ENCODE measurements at regions not wholly inside any gene's neighbourhood (a gene's known extent, or its start where the extent isn't known, plus 50 kb on each side); places are given as distances from the start of the nearest gene placed in this dataset.

DNA sequence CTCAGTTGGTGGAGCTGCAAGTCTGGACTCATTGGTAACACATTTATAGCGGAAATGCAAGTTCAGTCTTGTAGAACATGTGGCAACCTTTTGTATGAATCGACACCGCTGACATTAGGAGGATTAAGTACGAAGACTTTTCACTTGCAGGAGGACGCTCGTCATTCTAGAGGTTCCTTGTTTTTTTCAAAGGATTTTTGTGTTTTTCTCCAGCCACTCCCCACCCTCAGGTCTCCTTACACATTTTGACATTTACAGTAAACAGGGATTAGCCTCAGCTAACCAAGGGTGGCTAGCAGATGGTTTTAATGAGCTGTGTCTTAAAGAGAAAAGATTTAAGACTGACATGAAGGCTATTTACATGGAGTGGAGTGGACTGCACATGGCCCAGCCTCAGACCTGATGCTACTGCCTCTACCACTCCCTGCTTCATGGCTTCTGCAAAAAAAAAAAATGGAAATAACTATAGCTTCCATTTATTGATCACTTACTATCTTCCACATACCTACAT is 173.8 kb downstream of the TRIB2 start:
- no peak for TF ChIP-seq TAF15 (IDR thresholded peaks at IDR 0.05; ENCODE audit: low read depth, low read length)
- TF ChIP-seq ZNF175 (CRISPR knock-in tag; IDR thresholded peaks at IDR 0.05; ENCODE audit: low read depth): no peak
- TF ChIP-seq POLR2AphosphoS5 (IDR thresholded peaks at IDR 0.05; ENCODE audit: control insufficient read depth, insufficient read depth, low read depth, low read length): no peak
- TF ChIP-seq ETV6 (IDR thresholded peaks at IDR 0.05; ENCODE audit: borderline replicate concordance in 1 of 2, low read depth in 2 of 2, low read length in 1 of 2): no peak
- TF ChIP-seq ETV6 (CRISPR knock-in tag; IDR thresholded peaks at IDR 0.05; ENCODE audit: borderline replicate concordance): no peak
- TF ChIP-seq ZNF12 (CRISPR knock-in tag; IDR thresholded peaks at IDR 0.05): no peak
- TF ChIP-seq, protein P1, sequence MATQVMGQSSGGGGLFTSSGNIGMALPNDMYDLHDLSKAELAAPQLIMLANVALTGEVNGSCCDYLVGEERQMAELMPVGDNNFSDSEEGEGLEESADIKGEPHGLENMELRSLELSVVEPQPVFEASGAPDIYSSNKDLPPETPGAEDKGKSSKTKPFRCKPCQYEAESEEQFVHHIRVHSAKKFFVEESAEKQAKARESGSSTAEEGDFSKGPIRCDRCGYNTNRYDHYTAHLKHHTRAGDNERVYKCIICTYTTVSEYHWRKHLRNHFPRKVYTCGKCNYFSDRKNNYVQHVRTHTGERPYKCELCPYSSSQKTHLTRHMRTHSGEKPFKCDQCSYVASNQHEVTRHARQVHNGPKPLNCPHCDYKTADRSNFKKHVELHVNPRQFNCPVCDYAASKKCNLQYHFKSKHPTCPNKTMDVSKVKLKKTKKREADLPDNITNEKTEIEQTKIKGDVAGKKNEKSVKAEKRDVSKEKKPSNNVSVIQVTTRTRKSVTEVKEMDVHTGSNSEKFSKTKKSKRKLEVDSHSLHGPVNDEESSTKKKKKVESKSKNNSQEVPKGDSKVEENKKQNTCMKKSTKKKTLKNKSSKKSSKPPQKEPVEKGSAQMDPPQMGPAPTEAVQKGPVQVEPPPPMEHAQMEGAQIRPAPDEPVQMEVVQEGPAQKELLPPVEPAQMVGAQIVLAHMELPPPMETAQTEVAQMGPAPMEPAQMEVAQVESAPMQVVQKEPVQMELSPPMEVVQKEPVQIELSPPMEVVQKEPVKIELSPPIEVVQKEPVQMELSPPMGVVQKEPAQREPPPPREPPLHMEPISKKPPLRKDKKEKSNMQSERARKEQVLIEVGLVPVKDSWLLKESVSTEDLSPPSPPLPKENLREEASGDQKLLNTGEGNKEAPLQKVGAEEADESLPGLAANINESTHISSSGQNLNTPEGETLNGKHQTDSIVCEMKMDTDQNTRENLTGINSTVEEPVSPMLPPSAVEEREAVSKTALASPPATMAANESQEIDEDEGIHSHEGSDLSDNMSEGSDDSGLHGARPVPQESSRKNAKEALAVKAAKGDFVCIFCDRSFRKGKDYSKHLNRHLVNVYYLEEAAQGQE (IDR thresholded peaks at IDR 0.05; ENCODE audit: borderline replicate concordance): no peak
- TF ChIP-seq, protein P1 (CRISPR knock-in tag; IDR thresholded peaks at IDR 0.05; ENCODE audit: low read depth): no peak
- TF ChIP-seq, protein P2, sequence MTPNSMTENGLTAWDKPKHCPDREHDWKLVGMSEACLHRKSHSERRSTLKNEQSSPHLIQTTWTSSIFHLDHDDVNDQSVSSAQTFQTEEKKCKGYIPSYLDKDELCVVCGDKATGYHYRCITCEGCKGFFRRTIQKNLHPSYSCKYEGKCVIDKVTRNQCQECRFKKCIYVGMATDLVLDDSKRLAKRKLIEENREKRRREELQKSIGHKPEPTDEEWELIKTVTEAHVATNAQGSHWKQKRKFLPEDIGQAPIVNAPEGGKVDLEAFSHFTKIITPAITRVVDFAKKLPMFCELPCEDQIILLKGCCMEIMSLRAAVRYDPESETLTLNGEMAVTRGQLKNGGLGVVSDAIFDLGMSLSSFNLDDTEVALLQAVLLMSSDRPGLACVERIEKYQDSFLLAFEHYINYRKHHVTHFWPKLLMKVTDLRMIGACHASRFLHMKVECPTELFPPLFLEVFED (CRISPR knock-in tag; conservative IDR thresholded peaks at IDR 0.05): no peak
- TF ChIP-seq PHF8 (IDR thresholded peaks at IDR 0.05; ENCODE audit: borderline replicate concordance, low read length): no peak
- TF ChIP-seq, protein P3, sequence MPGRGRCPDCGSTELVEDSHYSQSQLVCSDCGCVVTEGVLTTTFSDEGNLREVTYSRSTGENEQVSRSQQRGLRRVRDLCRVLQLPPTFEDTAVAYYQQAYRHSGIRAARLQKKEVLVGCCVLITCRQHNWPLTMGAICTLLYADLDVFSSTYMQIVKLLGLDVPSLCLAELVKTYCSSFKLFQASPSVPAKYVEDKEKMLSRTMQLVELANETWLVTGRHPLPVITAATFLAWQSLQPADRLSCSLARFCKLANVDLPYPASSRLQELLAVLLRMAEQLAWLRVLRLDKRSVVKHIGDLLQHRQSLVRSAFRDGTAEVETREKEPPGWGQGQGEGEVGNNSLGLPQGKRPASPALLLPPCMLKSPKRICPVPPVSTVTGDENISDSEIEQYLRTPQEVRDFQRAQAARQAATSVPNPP (IDR thresholded peaks at IDR 0.05; ENCODE audit: borderline replicate concordance, insufficient read depth, insufficient read length): no peak
- no peak for TF ChIP-seq ZFP36 (IDR thresholded peaks at IDR 0.05; ENCODE audit: low read depth, low read length, partially characterized antibody)
- TF ChIP-seq, protein P4, sequence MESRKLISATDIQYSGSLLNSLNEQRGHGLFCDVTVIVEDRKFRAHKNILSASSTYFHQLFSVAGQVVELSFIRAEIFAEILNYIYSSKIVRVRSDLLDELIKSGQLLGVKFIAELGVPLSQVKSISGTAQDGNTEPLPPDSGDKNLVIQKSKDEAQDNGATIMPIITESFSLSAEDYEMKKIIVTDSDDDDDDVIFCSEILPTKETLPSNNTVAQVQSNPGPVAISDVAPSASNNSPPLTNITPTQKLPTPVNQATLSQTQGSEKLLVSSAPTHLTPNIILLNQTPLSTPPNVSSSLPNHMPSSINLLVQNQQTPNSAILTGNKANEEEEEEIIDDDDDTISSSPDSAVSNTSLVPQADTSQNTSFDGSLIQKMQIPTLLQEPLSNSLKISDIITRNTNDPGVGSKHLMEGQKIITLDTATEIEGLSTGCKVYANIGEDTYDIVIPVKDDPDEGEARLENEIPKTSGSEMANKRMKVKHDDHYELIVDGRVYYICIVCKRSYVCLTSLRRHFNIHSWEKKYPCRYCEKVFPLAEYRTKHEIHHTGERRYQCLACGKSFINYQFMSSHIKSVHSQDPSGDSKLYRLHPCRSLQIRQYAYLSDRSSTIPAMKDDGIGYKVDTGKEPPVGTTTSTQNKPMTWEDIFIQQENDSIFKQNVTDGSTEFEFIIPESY (CRISPR knock-in tag; IDR thresholded peaks at IDR 0.05): no peak
- TF ChIP-seq, protein P5, sequence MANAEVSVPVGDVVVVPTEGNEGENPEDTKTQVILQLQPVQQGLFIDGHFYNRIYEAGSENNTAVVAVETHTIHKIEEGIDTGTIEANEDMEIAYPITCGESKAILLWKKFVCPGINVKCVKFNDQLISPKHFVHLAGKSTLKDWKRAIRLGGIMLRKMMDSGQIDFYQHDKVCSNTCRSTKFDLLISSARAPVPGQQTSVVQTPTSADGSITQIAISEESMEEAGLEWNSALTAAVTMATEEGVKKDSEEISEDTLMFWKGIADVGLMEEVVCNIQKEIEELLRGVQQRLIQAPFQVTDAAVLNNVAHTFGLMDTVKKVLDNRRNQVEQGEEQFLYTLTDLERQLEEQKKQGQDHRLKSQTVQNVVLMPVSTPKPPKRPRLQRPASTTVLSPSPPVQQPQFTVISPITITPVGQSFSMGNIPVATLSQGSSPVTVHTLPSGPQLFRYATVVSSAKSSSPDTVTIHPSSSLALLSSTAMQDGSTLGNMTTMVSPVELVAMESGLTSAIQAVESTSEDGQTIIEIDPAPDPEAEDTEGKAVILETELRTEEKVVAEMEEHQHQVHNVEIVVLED (CRISPR knock-in tag; IDR thresholded peaks at IDR 0.05): no peak
